A549 (cell line): ENCODE measurements at regions not wholly inside any gene's neighbourhood (a gene's known extent, or its start where the extent isn't known, plus 50 kb on each side); places are given as distances from the start of the nearest gene placed in this dataset.

Source experiments
- ATAC-seq, 2 experiments: fragments of 200-7000 bp in 1 of 2; fragments of >200 bp in 1 of 2; cut with Nextera tagmentation in 1 of 2; cut with Tn5 transposase in 1 of 2; 3 replicates each; pipeline versions ENCODE4 v1.8.0 to v1.9.1; 2018 to 2020; ENCODE audit warnings: mild to moderate bottlenecking in 1 of 2, moderate library complexity in 1 of 2
- CTCF ChIA-PET: fragments of 300-600 bp; sonication (Branson Sonifier 250); formaldehyde crosslinking; extraction: SDS; loops from one replicate; lab custom pipeline; 2021; ENCODE audit warnings: antibody characterized with exemption, inconsistent platforms; lab: Yijun Ruan, JAX
- POLR2A ChIA-PET: fragments of 350-600 bp; formaldehyde crosslinking; extraction: SDS; loops from one replicate; lab custom pipeline; 2021; ENCODE audit warnings: antibody characterized with exemption, inconsistent platforms; lab: Yijun Ruan, JAX
- DNase-seq, 2 experiments: peaks; one replicate each; pipeline versions ENCODE4 v3.0.0 to v3.0.0-alpha.2; 2011 to 2016; ENCODE audit warnings: low read depth in 1 of 2, low spot score in 1 of 2
- FAIRE-seq: peaks from 2 replicates; lab custom pipeline; 2011; peaks lifted over from hg19 to GRCh38; lab: Jason Lieb, UNC
- H3K27ac ChIP-seq, 2 experiments: fragments of >200 bp; sonication (Bioruptor Twin); formaldehyde crosslinking; 3 replicates each; pipeline ENCODE4 v1.5.1; 2016 to 2017
- H3K4me1 ChIP-seq: fragments of >200 bp; sonication (Bioruptor Twin); formaldehyde crosslinking; 3 replicates; pipeline ENCODE4 v1.6.1; 2016
- H3K4me2 ChIP-seq: fragments of >200 bp; sonication (Bioruptor Twin); formaldehyde crosslinking; 3 replicates; pipeline ENCODE4 v1.6.1; 2016
- H3K4me3 ChIP-seq: fragments of >200 bp; sonication (Bioruptor Twin); formaldehyde crosslinking; 3 replicates; pipeline ENCODE4 v1.5.1; 2016
- H3K9me3 ChIP-seq: fragments of >200 bp; sonication (Bioruptor Twin); formaldehyde crosslinking; 3 replicates; pipeline ENCODE4 v1.6.1; 2016
- CBX8 ChIP-seq: fragments of 200-600 bp; sonication (generic); IDR thresholded peaks from 2 replicates; pipeline ENCODE4 v1.6.1; 2016
- CHD2 ChIP-seq: fragments of 150-350 bp; IDR thresholded peaks from 2 replicates; pipeline ENCODE4 v1.6.1; 2014; ENCODE audit warnings: low read length; ENCODE audit not compliant: partially characterized antibody
- E2F6 ChIP-seq: IDR thresholded peaks from 2 replicates; pipeline ENCODE4 v1.6.1; 2012; ENCODE audit warnings: low read depth, borderline replicate concordance
- EP300 ChIP-seq, 2 experiments: fragments of >200 bp; sonication (Bioruptor Twin); formaldehyde crosslinking; IDR thresholded peaks; 2 replicates in 1 of 2; 3 replicates in 1 of 2; pipeline ENCODE4 v1.6.1; 2016 to 2017
- ESRRA ChIP-seq: fragments of 150-350 bp; IDR thresholded peaks from 2 replicates; pipeline ENCODE4 v1.6.1; 2014; ENCODE audit warnings: mild to moderate bottlenecking, low read length, borderline replicate concordance
- FOSL2 ChIP-seq, 2 experiments: fragments of 450-650 bp in 1 of 2; fragments of >200 bp in 1 of 2; sonication (Bioruptor Twin) in 1 of 2; formaldehyde crosslinking; IDR thresholded peaks; 2 replicates each; pipeline versions ENCODE4 v1.5.0 to v1.6.1; 2016 to 2020; ENCODE audit warnings: mild to moderate bottlenecking in 1 of 2, moderate library complexity in 1 of 2
- FOXS1 ChIP-seq: fragments of 250-450 bp; sonication (Bioruptor Pico); IDR thresholded peaks from 2 replicates; pipeline ENCODE4 v1.5.0; 2020; ENCODE audit warnings: mild to moderate bottlenecking, moderate library complexity
- GATA3 ChIP-seq: IDR thresholded peaks from 2 replicates; pipeline ENCODE4 v1.6.1; 2012; ENCODE audit warnings: borderline replicate concordance
- HDAC2 ChIP-seq: fragments of 200-600 bp; sonication (generic); IDR thresholded peaks from 2 replicates; pipeline ENCODE4 v1.6.1; 2016
- HEYL ChIP-seq: fragments of 250-450 bp; sonication (Bioruptor Pico); IDR thresholded peaks from 2 replicates; pipeline ENCODE4 v1.8.0; 2021; ENCODE audit warnings: mild to moderate bottlenecking, moderate library complexity
- JUNB ChIP-seq: fragments of >200 bp; sonication (Bioruptor Twin); formaldehyde crosslinking; IDR thresholded peaks from 2 replicates; pipeline ENCODE4 v1.6.1; 2016
- MAX ChIP-seq: IDR thresholded peaks from 2 replicates; pipeline ENCODE4 v1.6.1; 2012
- MAZ ChIP-seq: fragments of 150-350 bp; IDR thresholded peaks from 2 replicates; pipeline ENCODE4 v1.6.1; 2014; ENCODE audit warnings: antibody characterized with exemption, low read depth, low read length, borderline replicate concordance
- NFE2L2 ChIP-seq: fragments of 150-350 bp; conservative IDR thresholded peaks from 2 replicates; pipeline ENCODE4 v1.6.1; 2014; ENCODE audit warnings: low read length
- PBX3 ChIP-seq: IDR thresholded peaks from 2 replicates; pipeline ENCODE4 v1.6.1; 2012
- PHF8 ChIP-seq: fragments of 200-600 bp; sonication (generic); IDR thresholded peaks from 2 replicates; pipeline ENCODE4 v1.6.1; 2016; ENCODE audit warnings: low read depth, mild to moderate bottlenecking, antibody characterized with exemption, moderate library complexity, borderline replicate concordance
- RAD21 ChIP-seq, 2 experiments: fragments of >200 bp in 1 of 2; sonication (Bioruptor Twin) in 1 of 2; formaldehyde crosslinking in 1 of 2; IDR thresholded peaks in 1 of 2; conservative IDR thresholded peaks in 1 of 2; 2 replicates in 1 of 2; 3 replicates in 1 of 2; pipeline ENCODE4 v1.6.1; 2012 to 2018; ENCODE audit warnings: inconsistent platforms in 1 of 2
- SREBF2 ChIP-seq: fragments of 450-650 bp; IDR thresholded peaks from 2 replicates; pipeline ENCODE4 v1.6.1; 2014; ENCODE audit warnings: mild to moderate bottlenecking, moderate library complexity
- TFCP2L1 ChIP-seq: fragments of 250-450 bp; sonication (Bioruptor Pico); IDR thresholded peaks from 2 replicates; pipeline ENCODE4 v1.5.0; 2021; ENCODE audit warnings: mild to moderate bottlenecking
- USF2 ChIP-seq: fragments of 450-650 bp; IDR thresholded peaks from 2 replicates; pipeline ENCODE4 v1.6.1; 2014; ENCODE audit warnings: antibody characterized with exemption
- WGBS: methylation state at CpG from one replicate; pipeline ENCODE4 v1.1.6; 2017; ENCODE audit errors: missing lambda C conversion rate; 5-methylcytosine and 5-hydroxymethylcytosine counted together

- no peaks in the 10 kb centered on the region for H3K9me3 ChIP-seq
- ATAC-seq: no peak
- no peak overlapping the region for H3K27ac ChIP-seq
- no peak for FAIRE-seq
- TF ChIP-seq USF2 (no peak), RAD21 (conservative IDR thresholded peaks at IDR 0.05 in 1 of 2, IDR thresholded peaks at IDR 0.05 in 1 of 2) (no peak), MAX (no peak), TFCP2L1 (CRISPR knock-in tag) (no peak), EP300 (IDR thresholded peaks at IDR 0.05) (no peak), HDAC2 (no peak), MAZ (no peak), NFE2L2 (no peak)
- CTCF ChIA-PET: no interaction called here
- no peaks in the 10 kb centered on the region for H3K4me1 ChIP-seq
- WGBS: 0% methylated on average over 2 of the region's 2 CpGs
- no peak overlapping the region for H3K4me3 ChIP-seq
- no peak for DNase-seq
- H3K4me2 ChIP-seq: no peak overlapping the region
- POLR2A ChIA-PET: no interaction called here
Observed at GRCh38 chr12:38399711-38400206, 83.2 kb downstream of the ALG10B start.

- H3K9me3 ChIP-seq: no peaks in the 10 kb centered on the region
- CTCF ChIA-PET: no interaction called here
- POLR2A ChIA-PET: no interaction called here
- H3K4me2 ChIP-seq: no peak overlapping the region
- no peaks in the 10 kb centered on the region for H3K4me1 ChIP-seq
- H3K27ac ChIP-seq: no peak overlapping the region
- TF ChIP-seq HEYL (CRISPR knock-in tag) (no peak), PHF8 (no peak), HDAC2 (no peak), MAX (no peak), CBX8 (no peak), MAZ (no peak), SREBF2 (no peak), CHD2 (no peak), GATA3 (no peak), ESRRA (no peak)
- FAIRE-seq (no peak), DNase-seq (no peak), ATAC-seq (no peak)
- no peak overlapping the region for H3K4me3 ChIP-seq
Observed at GRCh38 chr12:38402811-38403210, 86.2 kb downstream of the ALG10B start.

- no peak for FAIRE-seq
- POLR2A ChIA-PET: no interaction called here
- H3K4me2 ChIP-seq: no peak overlapping the region
- CTCF ChIA-PET: no interaction called here
- TF ChIP-seq JUNB: no peak
- TF ChIP-seq PHF8: no peak
- no peak for TF ChIP-seq FOXS1 (CRISPR knock-in tag)
- no peak for TF ChIP-seq PBX3
- TF ChIP-seq E2F6: no peak
- no peak for TF ChIP-seq FOSL2 (IDR thresholded peaks at IDR 0.05)
- no peak for TF ChIP-seq FOSL2 (CRISPR knock-in tag; IDR thresholded peaks at IDR 0.05)
- no peak for ATAC-seq
- no peak overlapping the region for H3K27ac ChIP-seq
- no peaks in the 10 kb centered on the region for H3K4me1 ChIP-seq
- WGBS: 0% methylated on average over 1 of the region's 1 CpG
- H3K9me3 ChIP-seq: no peaks in the 10 kb centered on the region
- no peak overlapping the region for H3K4me3 ChIP-seq
- DNase-seq: no peak
Observed at GRCh38 chr12:38409511-38409910, 92.9 kb downstream of the ALG10B start.
